DMS 273 (cell line): ENCODE measurements at regions not wholly inside any gene's neighbourhood (a gene's known extent, or its start where the extent isn't known, plus 50 kb on each side); places are given as distances from the start of the nearest gene placed in this dataset.
"Not testable (repeated sequence)": the region's sequence is repeated elsewhere in the genome, so short reads cannot be mapped to it uniquely, and the experiment has no call there.

Experiments
- DNase-seq: peaks from one replicate; lab custom pipeline; 2025; ENCODE audit not compliant: unreplicated experiment; lab: John Stamatoyannopoulos, UW

GRCh38 chr4:60930866-60931265 lies 269.3 kb upstream of the ADGRL3 start:
- peak; percentile 8 for DNase-seq

- DNase-seq: no peak
Observed at GRCh38 chr4:60934566-60935295, 265.4 kb upstream of the ADGRL3 start.

- DNase-seq: no peak
Observed at GRCh38 chr4:60938181-60938580, 261.9 kb upstream of the ADGRL3 start.

GRCh38 chr4:60938621-60939020 lies 261.5 kb upstream of the ADGRL3 start:
- no peak for DNase-seq

GRCh38 chr4:60944060-60944459 lies 256.1 kb upstream of the ADGRL3 start:
- no peak for DNase-seq

GRCh38 chr4:60945641-60946040 lies 254.5 kb upstream of the ADGRL3 start:
- no peak for DNase-seq

GRCh38 chr4:60948008-60948407 lies 252.1 kb upstream of the ADGRL3 start:
- DNase-seq: no peak

- no peak for DNase-seq
Observed at GRCh38 chr4:60952921-60953320, 247.2 kb upstream of the ADGRL3 start.

GRCh38 chr4:60953826-60954225 lies 246.3 kb upstream of the ADGRL3 start:
- no peak for DNase-seq

GRCh38 chr4:60962286-60962685 lies 237.8 kb upstream of the ADGRL3 start:
- DNase-seq: peak; percentile 5

GRCh38 chr4:60981534-60981933 lies 218.6 kb upstream of the ADGRL3 start:
- no peak for DNase-seq

GRCh38 chr4:60989141-60989540 lies 211.0 kb upstream of the ADGRL3 start:
- no peak for DNase-seq

GRCh38 chr4:60992037-60992436 lies 208.1 kb upstream of the ADGRL3 start:
- DNase-seq: no peak

GRCh38 chr4:61003301-61003700 lies 196.8 kb upstream of the ADGRL3 start:
- no peak for DNase-seq

- DNase-seq: no peak
Observed at GRCh38 chr4:61004651-61005170, 195.4 kb upstream of the ADGRL3 start.

GRCh38 chr4:61011051-61011450 lies 189.1 kb upstream of the ADGRL3 start:
- DNase-seq: no peak

- DNase-seq: not testable (repeated sequence)
Observed at GRCh38 chr4:61011936-61012335, 188.2 kb upstream of the ADGRL3 start.

GRCh38 chr4:61024610-61025009 lies 175.5 kb upstream of the ADGRL3 start:
- DNase-seq: no peak

GRCh38 chr4:61027939-61028338 lies 172.2 kb upstream of the ADGRL3 start:
- no peak for DNase-seq

- DNase-seq: no peak
Observed at GRCh38 chr4:61036071-61036684, 163.9 kb upstream of the ADGRL3 start.

- DNase-seq: no peak
Observed at GRCh38 chr4:61041527-61041926, 158.6 kb upstream of the ADGRL3 start.

- DNase-seq: no peak
Observed at GRCh38 chr4:61044837-61045236, 155.3 kb upstream of the ADGRL3 start.

- no peak for DNase-seq
Observed at GRCh38 chr4:61049018-61049417, 151.1 kb upstream of the ADGRL3 start.
